ENCODE measurements at regions not wholly inside any gene's neighbourhood (a gene's known extent, or its start where the extent isn't known, plus 50 kb on each side); places are given as distances from the start of the nearest gene placed in this dataset.

DNA sequence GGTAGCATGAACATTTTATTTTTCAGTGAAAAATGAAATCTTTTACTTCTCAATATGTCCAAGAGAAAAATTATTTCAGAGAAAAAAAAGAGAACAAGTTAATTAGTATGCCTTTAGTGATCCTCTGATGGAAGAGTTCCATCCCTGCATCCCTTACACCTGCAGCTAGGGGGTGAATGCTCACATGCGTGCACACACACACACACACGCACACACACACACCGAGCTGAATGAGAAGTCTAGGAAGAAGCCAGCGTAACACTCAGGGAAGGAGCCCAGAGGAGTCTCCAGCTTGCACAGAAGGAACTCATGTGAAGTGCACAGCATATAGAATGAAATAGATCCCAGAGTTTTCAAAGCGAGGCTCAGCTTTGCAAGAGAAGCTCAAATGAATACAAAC, 510.5 kb downstream of the IRS2 start:
- TF ChIP-seq, protein P1, sequence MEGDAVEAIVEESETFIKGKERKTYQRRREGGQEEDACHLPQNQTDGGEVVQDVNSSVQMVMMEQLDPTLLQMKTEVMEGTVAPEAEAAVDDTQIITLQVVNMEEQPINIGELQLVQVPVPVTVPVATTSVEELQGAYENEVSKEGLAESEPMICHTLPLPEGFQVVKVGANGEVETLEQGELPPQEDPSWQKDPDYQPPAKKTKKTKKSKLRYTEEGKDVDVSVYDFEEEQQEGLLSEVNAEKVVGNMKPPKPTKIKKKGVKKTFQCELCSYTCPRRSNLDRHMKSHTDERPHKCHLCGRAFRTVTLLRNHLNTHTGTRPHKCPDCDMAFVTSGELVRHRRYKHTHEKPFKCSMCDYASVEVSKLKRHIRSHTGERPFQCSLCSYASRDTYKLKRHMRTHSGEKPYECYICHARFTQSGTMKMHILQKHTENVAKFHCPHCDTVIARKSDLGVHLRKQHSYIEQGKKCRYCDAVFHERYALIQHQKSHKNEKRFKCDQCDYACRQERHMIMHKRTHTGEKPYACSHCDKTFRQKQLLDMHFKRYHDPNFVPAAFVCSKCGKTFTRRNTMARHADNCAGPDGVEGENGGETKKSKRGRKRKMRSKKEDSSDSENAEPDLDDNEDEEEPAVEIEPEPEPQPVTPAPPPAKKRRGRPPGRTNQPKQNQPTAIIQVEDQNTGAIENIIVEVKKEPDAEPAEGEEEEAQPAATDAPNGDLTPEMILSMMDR (conservative IDR thresholded peaks at IDR 0.05) = peak; percentile 100
- peak overlapping the region; percentile 19 for H3K27ac ChIP-seq

DNA sequence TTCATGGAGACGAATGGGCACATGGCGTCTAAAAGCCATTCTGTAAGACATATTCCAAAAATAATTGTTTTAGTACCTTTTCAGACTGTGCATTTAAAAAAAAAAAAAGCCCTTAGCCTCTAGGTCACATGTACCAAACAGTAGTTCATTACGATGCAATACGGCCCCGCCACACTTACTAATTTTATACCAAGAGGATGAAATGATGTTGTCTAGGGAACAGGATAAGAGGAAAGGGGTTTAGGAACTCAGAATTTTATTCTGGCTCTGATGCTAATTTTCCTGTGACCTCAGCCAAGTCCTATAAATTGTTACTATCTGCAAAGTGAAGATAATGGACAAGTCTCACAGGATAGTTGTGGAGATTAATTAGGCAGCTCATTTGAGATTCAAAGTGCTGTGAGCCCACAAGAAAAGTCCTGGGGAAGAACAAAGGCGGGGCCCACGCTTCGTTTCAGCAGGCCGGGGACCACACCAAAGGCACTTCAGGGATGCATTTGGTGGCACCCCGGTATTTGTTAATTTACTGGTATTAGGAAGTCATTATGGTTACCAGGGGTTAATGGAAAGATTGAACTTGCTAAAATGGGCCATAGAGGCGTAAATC, 511.1 kb downstream of the IRS2 start:
- TF ChIP-seq, protein P1 (conservative IDR thresholded peaks at IDR 0.05) = no peak
- peak overlapping the region; percentile 19; the same call in 1 of the 2 replicates for H3K27ac ChIP-seq

DNA sequence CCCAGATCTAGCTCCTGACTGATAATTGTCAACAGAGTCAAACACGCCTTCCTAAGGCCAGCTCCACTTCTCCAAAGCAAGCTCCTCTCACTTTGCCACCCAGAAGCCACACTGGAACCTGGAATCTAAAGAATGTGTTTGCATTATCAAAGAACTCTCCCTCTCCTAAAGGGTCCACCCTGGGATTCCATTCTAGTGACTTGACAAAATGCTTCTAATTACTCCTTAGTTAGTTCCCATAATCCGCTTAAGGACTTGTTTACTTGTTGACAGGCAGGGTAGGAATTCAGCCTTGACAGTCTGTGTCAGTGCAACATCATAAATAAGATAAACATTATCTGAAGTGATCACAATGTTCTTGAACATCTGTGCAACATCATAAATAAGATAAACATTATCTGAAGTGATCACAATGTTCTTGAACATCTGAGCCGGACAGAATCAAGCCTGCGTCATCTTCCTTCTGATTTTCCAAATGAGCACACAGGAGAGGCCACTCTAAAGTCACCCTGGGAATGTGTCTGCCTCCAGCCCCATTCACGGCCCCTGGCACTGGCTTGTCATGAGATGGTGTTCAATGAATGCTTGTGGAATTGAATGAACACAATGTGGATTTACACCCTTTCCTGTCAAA, 512.1 kb downstream of the IRS2 start:
- H3K27ac ChIP-seq = no peak overlapping the region
- TF ChIP-seq, protein P1 (conservative IDR thresholded peaks at IDR 0.05) = no peak

DNA sequence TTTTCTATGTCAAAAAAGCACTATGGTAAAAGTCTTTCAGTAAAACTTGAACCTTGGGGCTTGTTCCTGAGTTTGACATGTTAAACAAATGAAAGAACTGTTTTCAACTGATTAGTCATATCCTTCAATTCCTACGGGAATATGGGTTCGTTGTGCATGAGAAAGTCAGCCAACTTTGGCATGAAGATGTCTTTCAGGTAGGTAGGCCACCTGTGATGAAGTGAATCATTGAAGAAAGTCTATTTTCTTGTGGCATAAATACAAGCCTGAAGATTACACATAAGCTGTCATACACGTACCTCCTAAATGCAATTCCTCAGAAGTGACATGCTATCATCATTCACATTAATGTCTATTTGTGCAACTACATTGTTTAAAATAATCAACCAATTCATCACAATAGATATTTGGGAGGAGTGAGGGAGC, 513.0 kb downstream of the IRS2 start:
- H3K27ac ChIP-seq = no peak overlapping the region
- TF ChIP-seq, protein P1 (conservative IDR thresholded peaks at IDR 0.05) = no peak

DNA sequence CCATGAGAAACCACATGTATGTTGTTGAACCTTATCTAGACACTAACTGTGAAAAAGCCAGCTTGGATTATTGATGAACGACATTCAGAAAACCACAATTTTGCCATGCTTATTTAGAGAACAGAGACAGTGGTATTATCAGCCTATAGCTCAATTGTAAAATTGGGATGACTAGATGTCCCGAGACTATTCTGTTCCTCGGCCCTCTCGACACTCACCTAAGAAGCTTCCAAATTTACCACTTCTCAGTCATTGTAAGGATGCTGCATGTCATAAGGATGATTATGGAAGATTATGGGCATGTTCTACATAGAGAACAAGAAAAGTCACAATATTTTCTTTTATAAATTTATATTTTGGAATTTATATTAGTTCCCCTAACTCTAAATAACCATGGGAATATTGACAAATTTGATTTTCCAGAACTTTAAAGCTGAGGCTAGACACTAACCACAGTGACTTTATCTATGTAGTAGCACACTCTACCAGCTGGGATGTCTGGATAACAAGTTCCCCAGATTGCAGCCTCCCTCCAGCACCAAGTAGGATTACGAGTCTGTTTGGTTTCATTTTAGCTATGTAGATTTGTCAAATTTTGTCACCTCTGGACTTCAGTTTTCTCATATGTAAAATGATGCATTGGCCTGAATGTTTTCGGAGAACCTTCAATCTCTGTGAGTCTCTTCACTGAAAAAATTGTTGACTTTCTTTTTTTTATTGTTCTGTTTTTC, 513.6 kb downstream of the IRS2 start:
- H3K27ac ChIP-seq = no peak overlapping the region
- TF ChIP-seq, protein P1 (conservative IDR thresholded peaks at IDR 0.05) = no peak

DNA sequence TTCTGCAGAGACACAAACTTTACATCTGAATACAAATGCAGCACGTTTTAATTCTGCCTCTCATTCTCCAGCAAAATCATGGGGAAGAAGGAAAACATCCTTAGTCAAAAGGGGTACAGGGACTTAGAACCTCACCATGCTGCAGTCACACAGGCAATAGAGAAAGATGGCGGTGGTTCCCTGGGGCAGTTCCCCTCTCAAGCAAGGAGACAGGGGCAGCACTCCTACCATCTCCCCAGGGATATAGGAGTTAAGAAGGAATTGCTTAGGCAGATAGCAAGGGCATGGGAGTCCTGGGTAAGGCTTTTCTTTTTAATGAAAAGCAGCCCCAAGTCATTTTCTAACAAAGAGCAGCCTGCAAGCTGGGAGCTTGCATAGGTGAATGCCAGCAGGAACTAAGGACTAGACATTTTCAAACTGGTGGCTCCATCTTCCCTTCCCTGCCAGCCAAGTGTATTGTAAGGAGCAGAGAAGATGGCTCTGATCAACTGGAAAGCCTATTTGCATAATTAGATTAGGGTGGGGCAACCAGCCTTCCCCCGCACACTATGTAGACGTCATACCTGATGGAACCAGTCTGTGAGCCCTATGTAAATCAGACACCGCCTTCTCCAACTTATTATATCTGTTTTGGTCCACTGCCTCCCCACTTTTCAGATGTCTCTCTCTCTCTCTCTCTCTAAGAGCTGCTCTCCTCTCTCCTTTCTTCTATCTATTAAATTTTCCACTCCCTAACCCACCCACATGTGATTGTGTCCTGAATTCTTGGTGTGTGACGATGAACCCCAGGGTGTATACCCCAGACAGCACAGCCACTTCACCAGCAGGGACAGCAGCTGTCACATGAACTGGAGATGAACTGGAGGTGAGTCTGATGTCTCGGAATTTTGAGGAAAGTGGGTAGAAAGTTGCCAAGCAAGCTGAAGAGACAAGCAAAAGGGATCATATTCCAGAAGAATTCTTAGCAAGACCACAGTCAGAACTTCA, 514.5 kb downstream of the IRS2 start:
- no peak overlapping the region for H3K27ac ChIP-seq
- TF ChIP-seq, protein P1 (conservative IDR thresholded peaks at IDR 0.05) = no peak
